ENCODE measurements at regions not wholly inside any gene's neighbourhood (a gene's known extent, or its start where the extent isn't known, plus 50 kb on each side); places are given as distances from the start of the nearest gene placed in this dataset.

DNA sequence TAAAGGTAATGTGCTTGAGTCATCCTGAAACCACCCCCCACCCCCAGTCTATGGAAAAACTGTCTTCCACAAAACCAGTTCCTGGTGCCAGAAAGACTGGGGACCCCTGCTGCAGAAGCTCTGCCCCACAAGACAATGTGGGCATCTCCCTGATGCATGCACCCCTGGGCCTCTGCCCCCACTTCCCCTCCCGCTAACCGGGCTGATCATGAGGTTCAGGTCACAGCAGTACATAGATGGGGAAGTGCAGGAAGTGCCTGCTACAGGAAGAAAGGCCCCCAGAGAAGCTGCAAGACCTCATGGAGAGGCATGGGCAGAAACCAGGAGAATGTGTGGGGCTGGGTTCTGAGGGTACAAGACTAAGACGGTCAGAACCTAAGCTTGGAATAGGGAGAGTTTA is 243.4 kb upstream of the ID2 start:
- TF ChIP-seq, protein P1, sequence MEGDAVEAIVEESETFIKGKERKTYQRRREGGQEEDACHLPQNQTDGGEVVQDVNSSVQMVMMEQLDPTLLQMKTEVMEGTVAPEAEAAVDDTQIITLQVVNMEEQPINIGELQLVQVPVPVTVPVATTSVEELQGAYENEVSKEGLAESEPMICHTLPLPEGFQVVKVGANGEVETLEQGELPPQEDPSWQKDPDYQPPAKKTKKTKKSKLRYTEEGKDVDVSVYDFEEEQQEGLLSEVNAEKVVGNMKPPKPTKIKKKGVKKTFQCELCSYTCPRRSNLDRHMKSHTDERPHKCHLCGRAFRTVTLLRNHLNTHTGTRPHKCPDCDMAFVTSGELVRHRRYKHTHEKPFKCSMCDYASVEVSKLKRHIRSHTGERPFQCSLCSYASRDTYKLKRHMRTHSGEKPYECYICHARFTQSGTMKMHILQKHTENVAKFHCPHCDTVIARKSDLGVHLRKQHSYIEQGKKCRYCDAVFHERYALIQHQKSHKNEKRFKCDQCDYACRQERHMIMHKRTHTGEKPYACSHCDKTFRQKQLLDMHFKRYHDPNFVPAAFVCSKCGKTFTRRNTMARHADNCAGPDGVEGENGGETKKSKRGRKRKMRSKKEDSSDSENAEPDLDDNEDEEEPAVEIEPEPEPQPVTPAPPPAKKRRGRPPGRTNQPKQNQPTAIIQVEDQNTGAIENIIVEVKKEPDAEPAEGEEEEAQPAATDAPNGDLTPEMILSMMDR (conservative IDR thresholded peaks at IDR 0.05; ENCODE audit: low read depth, low read length) = no peak
- no peak for TF ChIP-seq EZH2 (IDR thresholded peaks at IDR 0.05; ENCODE audit: borderline replicate concordance, low read depth, low read length, poor library complexity, severe bottlenecking)
